Activated T-cell treated with anti-CD3 and anti-CD28 coated beads for 48 hours (primary cell): ENCODE measurements at regions not wholly inside any gene's neighbourhood (a gene's known extent, or its start where the extent isn't known, plus 50 kb on each side); places are given as distances from the start of the nearest gene placed in this dataset.

ENCODE experiments used
- DNase-seq: peaks from one replicate; pipeline ENCODE4 v3.0.0-alpha.2; 2020; ENCODE audit warnings: low read depth

GRCh38 chr20:7257692-7258466 is 490.4 kb downstream of the BMP2 start:
- DNase-seq, result no peak

- DNase-seq, result no peak
Observed at GRCh38 chr20:7262803-7263202, 495.3 kb downstream of the BMP2 start.

GRCh38 chr20:7264137-7264536 is 496.7 kb downstream of the BMP2 start:
- no peak for DNase-seq

GRCh38 chr20:7269452-7269851 is 502.0 kb downstream of the BMP2 start:
- DNase-seq, result no peak

- DNase-seq, result no peak
Observed at GRCh38 chr20:7272512-7272911, 505.0 kb downstream of the BMP2 start.

- DNase-seq, result no peak
Observed at GRCh38 chr20:7274870-7275269, 507.4 kb downstream of the BMP2 start.

GRCh38 chr20:7275645-7276237 is 508.3 kb downstream of the BMP2 start:
- no peak for DNase-seq

- DNase-seq, result peak; percentile 12
Observed at GRCh38 chr20:7285918-7286556, 518.6 kb downstream of the BMP2 start.

- no peak for DNase-seq
Observed at GRCh38 chr20:7291323-7291943, 523.9 kb downstream of the BMP2 start.

GRCh38 chr20:7291946-7292345 is 524.5 kb downstream of the BMP2 start:
- DNase-seq, result no peak

- DNase-seq, result no peak
Observed at GRCh38 chr20:7294816-7295360, 527.4 kb downstream of the BMP2 start.

- no peak for DNase-seq
Observed at GRCh38 chr20:7301807-7302206, 534.3 kb downstream of the BMP2 start.

- no peak for DNase-seq
Observed at GRCh38 chr20:7302250-7302649, 534.8 kb downstream of the BMP2 start.

GRCh38 chr20:7305976-7306375 is 538.5 kb downstream of the BMP2 start:
- DNase-seq, result no peak

- no peak for DNase-seq
Observed at GRCh38 chr20:7308163-7308562, 540.7 kb downstream of the BMP2 start.

GRCh38 chr20:7313047-7313446 is 545.6 kb downstream of the BMP2 start:
- DNase-seq, result no peak

GRCh38 chr20:7323957-7324356 is 556.5 kb downstream of the BMP2 start:
- no peak for DNase-seq

GRCh38 chr20:7327810-7328209 is 560.3 kb downstream of the BMP2 start:
- DNase-seq, result no peak

- DNase-seq, result no peak
Observed at GRCh38 chr20:7330850-7331249, 563.4 kb downstream of the BMP2 start.

GRCh38 chr20:7332169-7332568 is 564.7 kb downstream of the BMP2 start:
- DNase-seq, result no peak

- DNase-seq, result no peak
Observed at GRCh38 chr20:7333841-7334240, 566.4 kb downstream of the BMP2 start.

- DNase-seq, result no peak
Observed at GRCh38 chr20:7346026-7346425, 578.5 kb downstream of the BMP2 start.

- no peak for DNase-seq
Observed at GRCh38 chr20:7346562-7346961, 579.1 kb downstream of the BMP2 start.
